ENCODE measurements at regions not wholly inside any gene's neighbourhood (a gene's known extent, or its start where the extent isn't known, plus 50 kb on each side); places are given as distances from the start of the nearest gene placed in this dataset.
"Not testable (repeated sequence)": the region's sequence is repeated elsewhere in the genome, so short reads cannot be mapped to it uniquely, and the experiment has no call there.

DNA sequence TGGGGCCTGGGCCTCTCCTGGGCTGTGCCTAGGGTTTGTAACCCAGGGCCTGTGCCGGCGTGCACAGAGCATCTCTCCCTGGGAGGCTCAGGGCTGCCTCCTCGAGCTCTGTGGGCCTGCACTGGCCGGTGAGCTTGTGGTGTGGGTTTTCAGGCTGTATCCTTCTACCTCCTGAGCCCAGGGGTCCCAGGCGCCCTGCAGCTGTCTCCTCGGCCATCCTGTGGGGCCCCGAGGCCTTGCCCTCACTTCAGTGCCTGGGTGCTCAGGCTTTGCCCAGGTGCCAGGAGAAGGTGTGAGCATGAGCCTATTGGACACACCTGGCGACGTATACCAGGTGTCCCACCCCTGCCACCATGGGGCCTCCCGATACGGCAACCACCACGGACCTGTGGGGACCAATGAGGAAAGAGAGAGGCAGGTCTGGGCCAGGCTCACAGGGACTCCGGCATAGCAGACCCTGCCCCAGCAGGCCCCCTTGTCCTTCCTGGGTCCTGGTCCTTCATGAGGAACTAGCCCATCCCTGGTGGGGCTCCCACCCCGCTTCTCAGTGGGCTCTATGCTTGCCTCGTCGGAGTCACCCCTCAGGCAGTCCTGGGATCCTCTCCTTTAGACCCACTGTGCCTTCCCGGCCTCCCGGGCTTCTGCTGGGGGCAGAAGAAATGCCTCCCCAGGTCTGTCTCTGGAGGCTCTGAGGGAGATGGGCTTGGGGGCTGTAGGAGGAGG lies 400.2 kb downstream of the TMEM121 start:
- no peak for DNase-seq

DNA sequence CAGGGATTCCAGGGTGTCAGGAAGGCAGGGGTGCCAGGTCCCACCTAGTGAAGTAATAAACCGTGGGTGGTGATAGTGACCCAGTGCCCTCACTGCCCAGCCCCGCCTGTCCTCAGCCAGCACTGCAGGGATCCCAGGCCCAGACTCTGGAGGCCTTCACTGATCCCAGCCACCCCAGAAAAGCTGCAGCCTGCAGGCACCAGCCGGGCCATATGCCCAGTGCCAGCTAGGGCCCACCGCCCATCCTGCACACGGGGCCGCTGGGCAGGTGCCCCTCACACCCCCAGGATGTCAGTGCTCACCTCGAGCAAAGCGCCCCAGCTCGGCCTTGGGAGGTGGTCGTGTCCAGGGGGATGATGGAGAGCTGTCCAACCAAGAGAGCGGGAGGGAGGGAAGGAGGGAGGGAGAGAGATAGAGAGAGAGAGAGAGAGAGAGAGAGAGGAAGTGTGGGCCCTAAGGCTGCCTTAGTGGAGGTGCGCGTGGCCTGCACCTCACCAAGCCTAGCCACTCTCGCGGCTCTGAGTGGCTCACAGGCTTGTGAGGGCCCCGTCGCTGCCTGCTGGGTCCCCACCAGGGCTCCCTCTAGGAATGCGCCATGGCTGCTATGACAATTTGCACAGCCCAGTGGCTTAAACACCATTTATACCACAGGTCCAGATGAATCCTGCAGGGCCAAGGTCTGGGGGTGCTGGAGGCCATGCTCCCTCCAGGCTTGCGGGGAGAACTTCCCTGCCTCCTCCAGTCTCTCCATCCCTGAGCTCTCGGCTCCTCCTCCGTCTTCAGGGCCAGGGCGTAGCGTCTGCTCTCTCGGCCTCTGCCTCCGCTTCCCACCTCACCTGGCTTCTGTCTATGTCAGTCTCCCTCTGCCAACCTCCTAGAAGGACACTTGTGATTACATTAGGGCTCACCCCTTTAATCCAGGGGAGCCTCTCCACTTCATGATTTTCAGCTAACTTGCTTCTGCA lies 401.0 kb downstream of the TMEM121 start:
- DNase-seq = no peak

DNA sequence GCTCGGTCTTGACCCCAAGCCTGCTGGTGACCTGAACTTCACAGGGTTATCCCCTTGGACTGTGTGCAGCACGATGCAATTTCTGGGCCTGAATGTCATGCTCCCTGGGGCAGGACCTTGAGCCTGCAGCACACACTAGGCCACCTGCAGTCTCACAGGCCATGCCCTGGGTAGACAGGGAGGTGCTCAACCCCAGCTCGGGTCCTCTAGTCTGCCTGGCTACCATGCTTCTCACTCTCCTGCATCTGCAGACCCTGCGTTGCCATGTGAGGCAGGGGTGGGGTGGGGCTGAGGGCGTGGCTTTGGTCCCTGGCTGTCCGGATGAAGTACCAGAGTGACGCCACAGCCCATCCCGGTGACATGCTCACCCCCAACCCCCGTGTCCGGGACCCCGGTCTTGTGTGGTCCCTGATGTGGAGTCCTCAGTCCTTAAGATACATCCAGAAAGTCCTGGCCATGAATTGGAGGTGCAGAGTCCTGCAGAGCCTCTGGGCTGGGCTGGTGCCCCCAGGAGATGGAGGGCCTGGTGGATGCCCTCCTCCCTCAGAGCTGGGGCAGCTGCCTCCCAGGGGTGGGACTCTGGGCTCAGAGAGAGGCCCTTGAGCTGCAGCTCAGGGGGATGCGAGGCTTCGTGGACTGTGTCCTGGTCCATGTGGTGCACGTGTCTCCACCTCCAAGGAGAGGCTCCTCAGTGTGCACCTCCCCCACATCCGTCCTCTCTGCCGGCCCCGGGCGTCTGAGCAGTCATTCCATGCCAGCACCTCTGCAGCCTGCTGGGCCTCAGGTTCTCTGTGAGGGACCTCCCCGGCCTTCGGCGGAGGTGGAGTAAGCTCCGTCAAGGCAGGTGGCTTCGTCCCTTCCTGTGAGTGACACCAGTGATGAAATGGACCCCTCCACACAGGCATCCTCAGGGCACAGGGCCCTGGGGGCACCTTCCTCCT lies 402.1 kb downstream of the TMEM121 start:
- DNase-seq = not testable (repeated sequence)

DNA sequence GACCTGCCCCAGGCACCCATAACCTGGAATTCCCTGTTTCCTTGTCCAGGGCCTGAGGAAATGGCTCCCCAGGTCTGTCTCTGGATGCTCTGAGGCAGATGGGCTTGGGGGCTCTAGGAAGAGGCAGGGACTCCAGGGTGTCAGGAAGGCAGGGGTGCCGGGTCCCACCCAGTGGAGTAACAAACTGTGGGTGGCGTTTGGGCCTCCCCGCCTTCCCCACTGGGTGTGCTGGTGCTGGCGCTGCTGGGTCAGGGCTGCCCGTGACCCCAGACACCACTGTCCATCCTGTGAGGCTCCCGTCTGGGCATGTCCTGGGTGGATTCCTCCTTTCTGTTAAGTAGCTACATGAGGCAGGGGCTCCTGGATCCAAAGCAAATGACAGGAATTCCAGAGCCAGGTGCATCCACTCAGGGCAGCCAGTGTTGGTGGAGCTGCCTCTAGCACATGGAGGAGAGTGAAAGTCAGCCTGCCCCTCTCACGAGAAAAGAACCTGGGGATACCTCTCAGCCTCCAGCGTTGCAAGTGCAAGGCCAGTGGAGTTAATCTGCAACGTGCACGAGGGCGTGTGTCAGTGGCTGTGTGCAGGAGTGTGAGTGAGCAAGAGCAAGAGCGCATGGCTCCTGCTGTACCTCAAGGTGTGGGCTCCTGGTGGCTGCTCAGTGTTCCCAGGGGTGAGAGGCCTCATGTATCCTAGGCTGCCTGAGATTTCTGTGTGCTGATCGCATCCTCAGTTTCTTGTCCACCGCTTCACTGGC lies 403.1 kb downstream of the TMEM121 start:
- no peak for DNase-seq

DNA sequence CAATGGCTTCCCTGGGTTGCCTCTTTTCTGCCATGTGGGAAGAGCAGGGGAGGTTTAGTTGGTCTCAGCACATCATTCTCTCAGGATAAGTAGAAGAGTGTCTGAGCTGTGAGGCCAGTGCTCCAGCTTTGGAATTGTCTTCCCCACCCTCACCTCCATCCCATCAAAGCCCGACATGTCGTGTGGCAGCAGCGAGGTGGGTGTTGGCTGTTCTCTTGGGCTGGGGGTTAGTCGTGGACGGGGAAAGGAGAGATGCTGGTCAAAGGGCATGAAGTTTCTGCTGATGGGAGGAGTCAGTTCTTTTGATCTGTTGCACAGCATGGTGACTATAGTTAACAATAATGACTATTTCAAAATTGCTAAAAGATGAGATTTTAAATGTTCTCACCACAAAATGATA lies 404.2 kb downstream of the TMEM121 start:
- DNase-seq = no peak

DNA sequence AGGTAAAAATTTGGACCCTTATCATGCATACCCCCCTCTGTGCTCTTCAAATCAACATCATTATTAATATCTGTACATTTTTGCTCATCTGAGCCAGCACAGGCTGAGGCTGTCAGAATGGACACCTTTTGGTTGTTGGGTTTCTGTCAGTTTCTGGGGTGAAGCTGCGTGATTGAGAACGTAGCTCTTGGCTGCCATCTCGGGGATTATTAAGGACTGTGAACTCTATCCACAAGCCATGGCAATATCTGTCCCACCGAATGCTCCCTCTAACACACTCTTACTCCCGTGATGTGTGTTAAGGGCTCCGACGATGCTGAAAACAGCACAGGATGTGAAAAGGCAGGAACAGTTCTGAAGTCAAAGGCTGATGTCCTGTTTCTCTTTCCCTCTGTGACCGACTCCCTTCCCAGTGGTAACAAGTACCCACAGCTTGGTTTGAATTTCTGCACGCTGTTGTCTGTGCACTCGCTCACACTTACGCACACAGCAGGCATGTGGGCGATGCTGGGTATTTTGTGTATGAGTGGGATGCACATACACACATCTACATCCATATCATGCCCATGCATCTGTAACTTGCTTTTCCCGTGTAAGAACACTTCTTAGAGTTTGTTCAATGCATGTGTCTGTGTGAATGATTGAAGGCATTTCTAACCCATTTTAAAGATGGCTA lies 405.6 kb downstream of the TMEM121 start:
- no peak for DNase-seq

DNA sequence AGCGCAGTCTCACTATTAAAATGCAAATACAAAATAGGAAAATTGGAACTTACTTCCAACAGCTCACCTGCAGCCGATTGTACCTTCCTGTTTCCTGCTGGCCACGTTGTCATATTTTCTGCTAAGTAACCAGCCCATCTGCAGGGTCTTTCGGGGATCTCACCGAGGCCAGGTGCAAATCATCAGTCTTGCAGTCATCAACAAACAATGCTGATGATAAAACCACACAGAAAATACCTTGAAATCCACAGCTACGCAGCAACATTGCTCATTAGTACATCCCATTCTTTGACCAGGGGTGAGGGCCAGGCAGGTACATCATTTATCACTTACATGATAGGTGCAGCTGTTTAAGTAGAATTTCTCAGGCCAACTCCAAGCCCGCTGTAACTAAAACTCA lies 406.9 kb downstream of the TMEM121 start:
- DNase-seq = no peak

DNA sequence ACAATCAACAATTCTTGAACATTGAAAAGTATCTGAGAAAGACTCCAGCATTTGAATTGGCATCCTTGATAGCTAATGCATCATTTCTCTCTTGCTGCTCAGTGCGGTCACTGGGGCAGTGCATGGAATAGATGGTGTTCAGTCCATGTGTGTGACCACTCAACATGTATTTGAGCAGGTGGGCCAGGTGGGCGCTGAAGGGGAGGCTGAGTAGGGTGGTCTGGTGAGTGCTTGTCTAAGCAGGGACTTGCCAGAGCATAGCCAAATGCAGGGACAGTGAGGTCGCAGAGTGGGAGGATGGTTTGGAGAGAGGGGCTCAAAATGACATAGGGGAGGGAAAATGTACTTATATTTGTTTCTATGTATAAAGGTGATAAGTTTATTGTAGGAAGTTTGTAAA lies 409.0 kb downstream of the TMEM121 start:
- DNase-seq = no peak

DNA sequence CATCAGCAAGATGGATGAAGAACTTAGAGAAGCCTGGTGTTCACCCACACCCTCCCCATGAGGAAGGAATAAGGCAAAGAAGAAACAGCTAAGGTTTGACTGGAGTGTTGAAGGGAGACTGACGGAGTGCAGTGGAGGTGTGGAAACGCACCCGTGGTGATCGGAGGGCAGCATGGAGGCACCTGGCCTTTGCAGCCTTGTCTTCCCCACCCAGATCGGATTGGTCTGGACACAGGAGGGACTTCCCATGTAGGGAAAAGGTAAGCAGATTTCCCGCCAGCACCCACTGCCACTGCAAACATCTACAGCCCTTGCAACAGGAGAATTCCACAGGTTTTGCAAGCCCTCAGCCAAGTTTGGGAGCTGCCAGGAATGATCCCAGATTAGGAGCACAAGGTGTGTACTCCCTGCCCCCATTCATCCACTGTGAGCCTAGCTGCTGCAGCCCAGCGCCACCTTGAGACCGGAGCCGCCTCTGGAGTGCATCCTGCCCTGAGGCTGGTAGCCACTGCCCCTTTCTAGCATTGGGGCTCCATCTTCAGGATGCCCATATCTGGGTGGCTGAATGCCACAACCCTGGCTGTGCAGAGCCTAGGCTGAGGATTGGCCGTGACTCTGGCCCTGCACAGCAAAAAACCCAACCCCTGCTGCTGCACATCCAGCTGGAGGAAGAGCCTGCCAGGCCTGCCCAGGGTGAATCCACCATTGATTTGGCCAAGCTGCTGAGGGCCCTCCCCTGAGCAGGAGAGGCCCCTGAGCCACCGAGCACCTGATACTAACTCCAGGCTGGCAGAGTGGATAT lies 411.1 kb downstream of the TMEM121 start:
- no peak for DNase-seq

DNA sequence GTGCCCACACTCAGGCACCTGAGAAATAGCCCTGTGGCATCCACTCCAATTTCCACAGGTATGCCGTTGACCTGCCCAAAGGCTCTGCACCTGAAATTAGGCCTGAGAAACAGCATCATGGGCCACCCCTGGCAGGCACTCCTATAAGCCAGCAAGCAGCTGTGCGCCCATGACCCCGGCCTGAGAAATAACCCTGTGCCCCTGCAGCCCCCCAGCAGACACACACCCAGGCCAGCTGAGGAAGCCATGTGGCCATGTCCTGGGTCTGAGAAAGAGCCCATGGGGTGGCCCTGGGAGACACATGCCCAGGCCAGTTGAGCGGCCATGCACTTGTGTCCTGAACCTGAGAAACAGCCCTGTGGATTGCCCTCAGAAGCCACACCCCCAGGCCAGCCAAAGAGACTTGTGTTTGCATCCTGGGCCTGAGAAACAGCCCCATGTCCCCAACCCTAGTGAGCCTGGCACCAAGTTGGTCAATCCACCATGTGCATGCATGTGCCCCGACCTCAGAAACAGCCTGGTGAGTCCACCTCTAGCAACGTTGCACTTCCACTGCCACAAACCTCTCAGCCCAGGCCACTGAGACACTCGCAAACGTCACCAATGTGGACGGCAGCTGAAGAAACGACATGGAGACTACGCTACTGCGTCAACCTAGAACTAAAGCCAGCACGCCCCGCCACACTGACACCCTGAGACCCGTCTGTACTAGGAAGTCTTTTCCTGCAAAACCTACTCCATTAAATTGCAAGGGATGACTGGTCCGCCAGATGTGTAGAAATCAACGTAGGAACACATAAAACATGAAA lies 411.9 kb downstream of the TMEM121 start:
- no peak for DNase-seq

DNA sequence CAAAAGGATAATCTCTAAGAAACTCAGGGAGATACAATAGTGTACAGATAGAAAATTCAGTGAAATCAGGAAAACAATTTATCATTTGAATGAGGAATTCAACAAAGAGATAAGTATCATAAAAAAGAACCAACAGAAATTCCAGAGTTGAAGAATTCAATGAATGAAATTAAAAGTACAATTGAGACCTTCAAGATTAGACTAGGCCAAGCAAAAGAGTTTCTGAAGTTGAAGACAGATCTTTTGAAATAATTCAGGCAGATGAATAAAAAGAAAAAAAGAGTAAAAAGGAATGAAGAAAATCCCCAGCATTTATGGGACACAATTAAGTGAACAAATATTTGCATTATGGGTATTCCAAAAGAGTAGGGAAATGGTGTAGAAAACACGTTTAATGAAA lies 412.6 kb downstream of the TMEM121 start:
- DNase-seq = no peak

DNA sequence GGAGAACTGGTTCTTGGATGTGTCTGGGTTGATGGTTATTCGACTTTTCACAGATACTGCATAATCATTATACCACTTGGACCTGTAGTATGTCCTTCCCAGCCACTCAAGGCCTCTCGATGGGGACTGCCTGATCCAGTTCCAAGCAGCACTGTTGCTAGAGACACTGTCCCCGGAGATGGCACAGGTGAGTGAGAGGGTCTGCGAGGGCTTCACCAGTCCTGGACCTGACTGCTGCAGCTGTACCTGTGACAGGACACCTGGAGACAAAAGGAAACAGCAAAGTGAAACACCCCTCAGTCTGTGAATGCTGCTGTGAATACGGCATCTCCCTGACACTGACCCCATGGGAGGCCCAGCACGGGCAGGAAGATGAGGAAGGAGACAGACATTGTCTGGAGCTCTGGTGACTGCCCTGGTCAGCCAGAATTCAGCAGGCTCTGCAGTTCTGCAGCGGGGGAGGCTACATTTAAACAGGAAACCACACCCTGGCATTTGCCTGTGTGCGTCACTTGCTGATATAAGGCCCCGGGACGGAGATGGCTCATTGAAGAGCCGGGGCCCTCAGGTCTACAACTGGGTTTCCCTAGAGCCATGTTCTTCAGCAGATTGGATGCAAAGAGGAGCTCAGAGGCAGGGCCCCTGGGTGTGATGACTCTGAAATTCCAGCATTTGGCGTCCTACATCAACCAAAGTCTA lies 413.6 kb downstream of the TMEM121 start:
- no peak for DNase-seq

DNA sequence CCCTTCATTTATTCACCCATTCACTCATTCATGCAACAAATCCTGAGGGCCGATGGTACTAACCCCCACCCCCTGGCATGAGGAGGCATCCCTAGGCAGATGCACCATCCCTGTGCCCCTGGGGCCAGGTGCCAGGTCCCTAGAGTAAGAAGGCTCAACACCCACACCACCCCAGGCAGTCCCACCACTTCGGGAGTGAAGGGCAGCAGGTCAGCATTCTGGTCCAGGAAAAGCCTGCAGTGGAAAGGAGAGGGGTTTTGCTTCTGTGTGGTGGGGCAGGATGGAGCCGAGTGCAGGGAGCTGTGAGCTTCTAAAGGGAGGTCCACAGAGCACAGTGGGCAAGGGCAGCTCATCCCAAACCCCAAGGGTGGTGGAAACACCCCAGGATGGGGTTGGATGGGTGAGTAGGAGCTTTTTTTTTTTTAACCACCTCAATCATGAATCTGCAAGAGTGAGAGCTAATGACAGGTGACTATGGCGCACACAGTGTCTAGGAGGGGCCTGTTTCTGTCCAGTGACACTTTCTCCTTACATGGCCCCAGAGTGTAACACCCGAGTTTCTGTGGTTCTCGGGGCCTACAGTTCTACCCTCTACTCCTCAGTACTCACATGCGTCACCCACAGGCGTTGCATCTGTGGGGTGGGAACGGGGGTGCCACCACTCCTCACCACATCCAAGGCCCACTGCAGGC lies 414.3 kb downstream of the TMEM121 start:
- DNase-seq = no peak

DNA sequence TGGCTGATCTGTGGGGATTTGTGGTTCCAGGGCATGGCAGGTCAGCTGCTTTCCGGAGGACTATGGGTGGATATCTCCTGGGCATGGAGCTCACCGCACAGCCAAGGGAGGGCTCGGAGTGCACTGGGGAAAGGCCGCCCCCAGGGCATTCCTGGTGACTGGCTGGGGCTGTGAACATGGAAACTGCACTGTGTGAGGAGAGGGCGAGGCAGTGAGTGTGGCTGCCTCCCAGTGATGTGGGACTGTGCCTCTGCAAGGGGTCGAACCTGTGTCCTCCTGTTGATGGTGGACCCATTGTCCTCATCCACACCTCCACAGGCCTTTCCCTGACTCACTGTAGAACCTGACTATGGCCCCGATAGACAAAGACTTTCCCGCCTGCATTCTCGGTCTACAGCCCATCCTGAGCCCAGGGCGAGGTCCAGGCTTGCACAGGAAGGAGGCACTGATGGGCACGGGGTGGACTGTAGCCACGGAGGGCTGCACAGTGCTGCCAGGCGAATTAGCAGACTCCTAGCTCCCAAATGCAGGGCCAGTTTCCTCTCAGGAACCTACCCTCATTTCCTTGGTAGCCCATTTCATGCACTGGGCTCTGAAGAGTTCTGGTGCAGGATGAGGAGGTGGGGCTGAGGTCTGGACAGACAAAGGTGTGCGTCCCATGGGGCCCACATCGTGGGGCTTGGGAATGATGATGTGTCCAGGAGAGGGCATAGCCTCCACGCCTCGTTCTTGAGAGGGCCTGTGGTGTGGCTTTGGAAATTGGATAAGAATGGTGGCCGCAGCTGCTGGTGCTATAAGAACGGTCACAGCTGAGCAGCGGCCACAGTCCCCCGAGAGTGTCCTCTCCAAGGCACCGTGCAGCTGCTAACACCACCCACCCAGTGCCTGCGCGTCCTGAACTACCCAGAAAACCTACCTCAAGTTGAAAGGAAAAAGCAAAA lies 415.1 kb downstream of the TMEM121 start:
- DNase-seq = no peak

DNA sequence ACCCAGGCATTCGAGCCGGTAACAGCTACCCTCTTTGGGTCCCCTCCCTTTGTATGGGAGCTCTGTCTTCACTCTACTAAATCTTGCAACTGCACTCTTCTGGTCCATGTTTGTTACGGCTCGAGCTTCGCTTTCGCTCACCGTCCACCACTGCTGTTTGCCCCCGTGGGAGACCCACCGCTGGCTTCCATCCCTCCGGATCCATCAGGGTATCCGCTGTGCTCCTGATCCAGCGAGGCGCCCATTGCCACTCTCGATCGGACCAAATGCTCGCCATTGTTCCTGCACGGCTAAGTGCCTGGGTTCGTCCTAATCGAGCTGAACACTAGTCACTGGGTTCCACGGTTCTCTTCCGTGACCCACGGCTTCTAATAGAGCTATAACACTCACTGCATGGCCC lies 416.3 kb downstream of the TMEM121 start:
- DNase-seq = not testable (repeated sequence)

DNA sequence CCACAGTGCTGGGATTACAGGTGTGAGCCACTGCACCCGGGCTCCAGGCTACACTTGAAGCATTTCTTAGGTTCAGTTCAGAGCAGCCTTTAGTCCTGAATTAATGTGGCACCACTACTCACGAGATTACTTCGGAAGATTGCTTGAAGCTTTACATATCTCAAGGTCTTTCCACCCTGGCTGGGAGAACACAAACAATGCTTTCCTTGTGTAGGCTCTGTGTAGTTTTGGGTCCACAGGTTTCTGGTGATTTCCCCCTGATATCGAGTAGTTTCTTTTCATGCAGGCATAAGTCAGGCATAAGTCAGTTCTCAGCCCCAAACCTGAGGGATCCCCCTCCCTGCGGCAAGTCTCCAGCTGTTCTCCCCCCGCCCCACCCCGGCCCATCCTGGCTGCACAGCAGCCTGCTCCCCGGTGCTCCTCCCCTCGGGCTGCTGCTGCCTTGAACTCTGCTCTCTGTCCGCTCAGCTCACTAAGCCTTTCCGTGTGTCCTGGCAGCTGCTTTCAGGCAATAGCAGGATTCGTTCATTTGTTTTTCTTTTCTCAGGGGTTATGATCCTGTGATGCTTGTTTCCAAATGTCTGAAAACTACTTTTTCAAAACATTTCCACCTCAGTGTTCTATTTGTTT lies 417.7 kb downstream of the TMEM121 start:
- no peak for DNase-seq
